Esophagus muscularis mucosa (tissue), 4 donors: ENCODE measurements at regions not wholly inside any gene's neighbourhood (a gene's known extent, or its start where the extent isn't known, plus 50 kb on each side); places are given as distances from the start of the nearest gene placed in this dataset.

Experiments used
- CTCF ChIP-seq, 3 experiments: fragments of 200-600 bp in 2 of 3; fragments of 450-650 bp in 1 of 3; sonication (generic) in 2 of 3; IDR thresholded peaks; one replicate each; pipeline ENCODE4 v1.5.1; 2017 to 2019; ENCODE audit warnings: antibody characterized with exemption in 3 of 3, mild to moderate bottlenecking in 2 of 3, moderate library complexity in 1 of 3
- EP300 ChIP-seq: sonication (generic); formaldehyde crosslinking; IDR thresholded peaks from one replicate; pipeline ENCODE4 v1.6.1; 2017; ENCODE audit warnings: antibody characterized with exemption
- POLR2AphosphoS5 ChIP-seq, 2 donors: sonication (generic); formaldehyde crosslinking; IDR thresholded peaks; one replicate each; pipeline ENCODE4 v1.6.1; 2017; ENCODE audit warnings: antibody characterized with exemption in 2 of 2

- TF ChIP-seq CTCF (IDR thresholded peaks at IDR 0.05) (no peak), POLR2AphosphoS5 (IDR thresholded peaks at IDR 0.05) (no peak), EP300 (no peak)
Measured at GRCh38 chr17:73800893-73801292, 156.6 kb upstream of the SDK2 start.
